ENCODE measurements at regions not wholly inside any gene's neighbourhood (a gene's known extent, or its start where the extent isn't known, plus 50 kb on each side); places are given as distances from the start of the nearest gene placed in this dataset.

DNA sequence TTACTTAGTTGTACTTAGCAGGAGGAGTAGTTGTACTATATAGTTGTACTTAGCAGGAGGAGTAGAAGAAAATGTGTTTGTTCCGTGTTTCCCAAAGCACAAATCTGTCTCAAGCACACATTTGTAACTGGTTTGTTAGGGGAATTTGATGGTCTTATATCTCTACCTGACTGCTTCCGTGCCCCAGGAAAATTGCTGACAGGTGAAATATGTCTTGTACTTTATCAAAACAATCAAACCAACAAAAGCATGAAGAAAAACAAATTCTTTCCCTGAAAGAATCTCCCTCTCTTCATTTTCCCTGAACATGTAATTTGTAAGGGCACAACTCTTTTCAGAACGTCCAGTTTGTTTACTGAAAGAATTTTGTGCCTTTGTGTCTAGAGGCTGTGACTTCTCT, 106.6 kb upstream of the RGS17 start:
- TF ChIP-seq CTCF (conservative IDR thresholded peaks at IDR 0.05; ENCODE audit: low read length) (no peak), EZH2phosphoT487 (IDR thresholded peaks at IDR 0.05; ENCODE audit: borderline replicate concordance, low read depth, low read length) (no peak)
